GM23338 (cell line): ENCODE measurements at regions not wholly inside any gene's neighbourhood (a gene's known extent, or its start where the extent isn't known, plus 50 kb on each side); places are given as distances from the start of the nearest gene placed in this dataset.

Experiments
- CREB1 ChIP-seq: fragments of 250-450 bp; sonication (Bioruptor Pico); IDR thresholded peaks from 2 replicates; pipeline ENCODE4 v1.5.0; 2020; ENCODE audit warnings: low read depth, mild to moderate bottlenecking, moderate library complexity
- EZH2 ChIP-seq: fragments of 200-600 bp; sonication (generic); IDR thresholded peaks from one replicate; pipeline ENCODE4 v1.8.0; 2017; ENCODE audit warnings: antibody characterized with exemption, mild to moderate bottlenecking, low read depth; ENCODE audit not compliant: unreplicated experiment
- JUNB ChIP-seq: IDR thresholded peaks from one replicate; pipeline ENCODE4 v1.6.1; 2016; ENCODE audit warnings: antibody characterized with exemption; ENCODE audit not compliant: unreplicated experiment
- ZNF114 ChIP-seq: fragments of 250-450 bp; sonication (Bioruptor Pico); IDR thresholded peaks from 2 replicates; pipeline ENCODE4 v1.5.0; 2020; ENCODE audit warnings: mild to moderate bottlenecking, moderate library complexity
- TF ChIP-seq, protein P1 (sequence below): fragments of 250-450 bp; sonication (Bioruptor Pico); IDR thresholded peaks from 2 replicates; pipeline ENCODE4 v1.5.0; 2020; ENCODE audit warnings: mild to moderate bottlenecking, moderate library complexity
- TF ChIP-seq, protein P2 (sequence below), 2 experiments: fragments of 200-600 bp in 1 of 2; sonication (generic) in 1 of 2; conservative IDR thresholded peaks; 2 replicates each; pipeline versions ENCODE4 v1.5.1 to v1.6.1; 2016 to 2017; ENCODE audit warnings: antibody characterized with exemption in 2 of 2, low read depth in 2 of 2, mild to moderate bottlenecking in 2 of 2, moderate library complexity in 1 of 2
- TF ChIP-seq, protein P3 (sequence below): IDR thresholded peaks from 2 replicates; pipeline ENCODE4 v1.6.1; 2016; ENCODE audit warnings: antibody characterized with exemption

- TF ChIP-seq, protein P1, sequence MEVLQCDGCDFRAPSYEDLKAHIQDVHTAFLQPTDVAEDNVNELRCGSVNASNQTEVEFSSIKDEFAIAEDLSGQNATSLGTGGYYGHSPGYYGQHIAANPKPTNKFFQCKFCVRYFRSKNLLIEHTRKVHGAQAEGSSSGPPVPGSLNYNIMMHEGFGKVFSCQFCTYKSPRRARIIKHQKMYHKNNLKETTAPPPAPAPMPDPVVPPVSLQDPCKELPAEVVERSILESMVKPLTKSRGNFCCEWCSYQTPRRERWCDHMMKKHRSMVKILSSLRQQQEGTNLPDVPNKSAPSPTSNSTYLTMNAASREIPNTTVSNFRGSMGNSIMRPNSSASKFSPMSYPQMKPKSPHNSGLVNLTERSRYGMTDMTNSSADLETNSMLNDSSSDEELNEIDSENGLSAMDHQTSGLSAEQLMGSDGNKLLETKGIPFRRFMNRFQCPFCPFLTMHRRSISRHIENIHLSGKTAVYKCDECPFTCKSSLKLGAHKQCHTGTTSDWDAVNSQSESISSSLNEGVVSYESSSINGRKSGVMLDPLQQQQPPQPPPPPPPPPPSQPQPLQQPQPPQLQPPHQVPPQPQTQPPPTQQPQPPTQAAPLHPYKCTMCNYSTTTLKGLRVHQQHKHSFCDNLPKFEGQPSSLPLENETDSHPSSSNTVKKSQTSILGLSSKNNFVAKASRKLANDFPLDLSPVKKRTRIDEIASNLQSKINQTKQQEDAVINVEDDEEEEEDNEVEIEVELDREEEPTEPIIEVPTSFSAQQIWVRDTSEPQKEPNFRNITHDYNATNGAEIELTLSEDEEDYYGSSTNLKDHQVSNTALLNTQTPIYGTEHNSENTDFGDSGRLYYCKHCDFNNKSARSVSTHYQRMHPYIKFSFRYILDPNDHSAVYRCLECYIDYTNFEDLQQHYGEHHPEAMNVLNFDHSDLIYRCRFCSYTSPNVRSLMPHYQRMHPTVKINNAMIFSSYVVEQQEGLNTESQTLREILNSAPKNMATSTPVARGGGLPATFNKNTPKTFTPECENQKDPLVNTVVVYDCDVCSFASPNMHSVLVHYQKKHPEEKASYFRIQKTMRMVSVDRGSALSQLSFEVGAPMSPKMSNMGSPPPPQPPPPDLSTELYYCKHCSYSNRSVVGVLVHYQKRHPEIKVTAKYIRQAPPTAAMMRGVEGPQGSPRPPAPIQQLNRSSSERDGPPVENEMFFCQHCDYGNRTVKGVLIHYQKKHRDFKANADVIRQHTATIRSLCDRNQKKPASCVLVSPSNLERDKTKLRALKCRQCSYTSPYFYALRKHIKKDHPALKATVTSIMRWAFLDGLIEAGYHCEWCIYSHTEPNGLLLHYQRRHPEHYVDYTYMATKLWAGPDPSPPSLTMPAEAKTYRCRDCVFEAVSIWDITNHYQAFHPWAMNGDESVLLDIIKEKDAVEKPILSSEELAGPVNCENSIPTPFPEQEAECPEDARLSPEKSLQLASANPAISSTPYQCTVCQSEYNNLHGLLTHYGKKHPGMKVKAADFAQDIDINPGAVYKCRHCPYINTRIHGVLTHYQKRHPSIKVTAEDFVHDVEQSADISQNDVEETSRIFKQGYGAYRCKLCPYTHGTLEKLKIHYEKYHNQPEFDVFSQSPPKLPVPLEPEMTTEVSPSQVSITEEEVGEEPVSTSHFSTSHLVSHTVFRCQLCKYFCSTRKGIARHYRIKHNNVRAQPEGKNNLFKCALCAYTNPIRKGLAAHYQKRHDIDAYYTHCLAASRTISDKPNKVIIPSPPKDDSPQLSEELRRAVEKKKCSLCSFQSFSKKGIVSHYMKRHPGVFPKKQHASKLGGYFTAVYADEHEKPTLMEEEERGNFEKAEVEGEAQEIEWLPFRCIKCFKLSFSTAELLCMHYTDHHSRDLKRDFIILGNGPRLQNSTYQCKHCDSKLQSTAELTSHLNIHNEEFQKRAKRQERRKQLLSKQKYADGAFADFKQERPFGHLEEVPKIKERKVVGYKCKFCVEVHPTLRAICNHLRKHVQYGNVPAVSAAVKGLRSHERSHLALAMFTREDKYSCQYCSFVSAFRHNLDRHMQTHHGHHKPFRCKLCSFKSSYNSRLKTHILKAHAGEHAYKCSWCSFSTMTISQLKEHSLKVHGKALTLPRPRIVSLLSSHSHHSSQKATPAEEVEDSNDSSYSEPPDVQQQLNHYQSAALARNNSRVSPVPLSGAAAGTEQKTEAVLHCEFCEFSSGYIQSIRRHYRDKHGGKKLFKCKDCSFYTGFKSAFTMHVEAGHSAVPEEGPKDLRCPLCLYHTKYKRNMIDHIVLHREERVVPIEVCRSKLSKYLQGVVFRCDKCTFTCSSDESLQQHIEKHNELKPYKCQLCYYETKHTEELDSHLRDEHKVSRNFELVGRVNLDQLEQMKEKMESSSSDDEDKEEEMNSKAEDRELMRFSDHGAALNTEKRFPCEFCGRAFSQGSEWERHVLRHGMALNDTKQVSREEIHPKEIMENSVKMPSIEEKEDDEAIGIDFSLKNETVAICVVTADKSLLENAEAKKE (CRISPR knock-in tag): no peak
- TF ChIP-seq, protein P2, sequence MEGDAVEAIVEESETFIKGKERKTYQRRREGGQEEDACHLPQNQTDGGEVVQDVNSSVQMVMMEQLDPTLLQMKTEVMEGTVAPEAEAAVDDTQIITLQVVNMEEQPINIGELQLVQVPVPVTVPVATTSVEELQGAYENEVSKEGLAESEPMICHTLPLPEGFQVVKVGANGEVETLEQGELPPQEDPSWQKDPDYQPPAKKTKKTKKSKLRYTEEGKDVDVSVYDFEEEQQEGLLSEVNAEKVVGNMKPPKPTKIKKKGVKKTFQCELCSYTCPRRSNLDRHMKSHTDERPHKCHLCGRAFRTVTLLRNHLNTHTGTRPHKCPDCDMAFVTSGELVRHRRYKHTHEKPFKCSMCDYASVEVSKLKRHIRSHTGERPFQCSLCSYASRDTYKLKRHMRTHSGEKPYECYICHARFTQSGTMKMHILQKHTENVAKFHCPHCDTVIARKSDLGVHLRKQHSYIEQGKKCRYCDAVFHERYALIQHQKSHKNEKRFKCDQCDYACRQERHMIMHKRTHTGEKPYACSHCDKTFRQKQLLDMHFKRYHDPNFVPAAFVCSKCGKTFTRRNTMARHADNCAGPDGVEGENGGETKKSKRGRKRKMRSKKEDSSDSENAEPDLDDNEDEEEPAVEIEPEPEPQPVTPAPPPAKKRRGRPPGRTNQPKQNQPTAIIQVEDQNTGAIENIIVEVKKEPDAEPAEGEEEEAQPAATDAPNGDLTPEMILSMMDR (conservative IDR thresholded peaks at IDR 0.05; ENCODE audit: low read depth in 2 of 2): no peak
- TF ChIP-seq CREB1 (no peak), JUNB (no peak), ZNF114 (no peak), EZH2 (no peak)
- TF ChIP-seq, protein P3, sequence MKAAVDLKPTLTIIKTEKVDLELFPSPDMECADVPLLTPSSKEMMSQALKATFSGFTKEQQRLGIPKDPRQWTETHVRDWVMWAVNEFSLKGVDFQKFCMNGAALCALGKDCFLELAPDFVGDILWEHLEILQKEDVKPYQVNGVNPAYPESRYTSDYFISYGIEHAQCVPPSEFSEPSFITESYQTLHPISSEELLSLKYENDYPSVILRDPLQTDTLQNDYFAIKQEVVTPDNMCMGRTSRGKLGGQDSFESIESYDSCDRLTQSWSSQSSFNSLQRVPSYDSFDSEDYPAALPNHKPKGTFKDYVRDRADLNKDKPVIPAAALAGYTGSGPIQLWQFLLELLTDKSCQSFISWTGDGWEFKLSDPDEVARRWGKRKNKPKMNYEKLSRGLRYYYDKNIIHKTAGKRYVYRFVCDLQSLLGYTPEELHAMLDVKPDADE: no peak
Measured at GRCh38 chr1:98028800-98029199, 108.0 kb upstream of the DPYD start (continued).
